ENCODE measurements at regions not wholly inside any gene's neighbourhood (a gene's known extent, or its start where the extent isn't known, plus 50 kb on each side); places are given as distances from the start of the nearest gene placed in this dataset.

DNA sequence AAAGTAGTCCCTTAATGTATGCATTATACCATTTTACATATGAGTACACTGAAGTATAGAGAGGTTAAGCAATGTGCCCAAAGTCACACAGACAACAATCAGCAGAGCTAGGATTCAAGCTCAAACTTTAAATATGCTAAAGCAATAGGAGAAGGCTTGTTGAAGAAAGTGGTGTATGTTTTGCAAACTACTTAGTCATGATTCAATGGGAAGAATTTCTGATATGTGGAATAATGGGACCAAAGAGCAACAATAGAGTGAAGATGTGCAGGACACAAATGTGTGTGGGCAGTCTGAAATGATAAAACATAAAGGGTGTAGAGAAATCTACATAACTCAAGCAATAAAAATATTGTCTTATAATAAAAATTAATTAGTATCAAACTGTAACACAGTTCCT is 109.0 kb upstream of the ARSJ start:
- TF ChIP-seq CTCF (IDR thresholded peaks at IDR 0.05) (no peak), POLR2A (IDR thresholded peaks at IDR 0.05) (no peak)
